ENCODE measurements at regions not wholly inside any gene's neighbourhood (a gene's known extent, or its start where the extent isn't known, plus 50 kb on each side); places are given as distances from the start of the nearest gene placed in this dataset.
"Not testable (repeated sequence)": the region's sequence is repeated elsewhere in the genome, so short reads cannot be mapped to it uniquely, and the experiment has no call there.

DNA sequence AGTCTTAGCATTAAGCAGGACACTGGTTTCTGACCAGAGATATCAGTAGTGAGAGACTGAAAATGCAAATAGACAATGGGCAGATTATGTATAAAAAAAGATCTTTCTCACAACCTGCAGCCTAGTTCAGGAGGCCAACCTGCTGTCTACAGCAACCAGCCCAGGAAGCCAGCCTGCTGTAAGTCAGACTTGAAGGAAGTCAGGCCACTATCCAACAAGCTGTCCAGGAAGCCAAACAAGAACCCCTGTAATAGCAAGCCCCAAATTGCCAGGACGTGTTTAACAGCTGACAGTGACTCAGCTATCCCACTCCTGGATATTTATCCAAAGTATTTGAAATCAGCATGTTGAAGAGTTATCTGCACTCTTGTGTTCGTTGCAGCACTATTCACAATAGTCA is 121.8 kb upstream of the SPIN1 start:
- no peak overlapping the region for H3K27ac Mint-ChIP-seq
- H3K9me3 Mint-ChIP-seq, result peaks cover 10% of the 10 kb centered on the region
- no peak for DNase-seq (ENCODE audit: low spot score)
- peaks cover 13% of the 10 kb centered on the region for H3K4me1 Mint-ChIP-seq (ENCODE audit: low read depth)
- peaks cover 6% of the 10 kb centered on the region for H3K27me3 Mint-ChIP-seq (ENCODE audit: low read depth)
- H3K36me3 Mint-ChIP-seq (ENCODE audit: low read depth), result peaks cover 1% of the 10 kb centered on the region
- H3K4me3 Mint-ChIP-seq, result no peak overlapping the region

DNA sequence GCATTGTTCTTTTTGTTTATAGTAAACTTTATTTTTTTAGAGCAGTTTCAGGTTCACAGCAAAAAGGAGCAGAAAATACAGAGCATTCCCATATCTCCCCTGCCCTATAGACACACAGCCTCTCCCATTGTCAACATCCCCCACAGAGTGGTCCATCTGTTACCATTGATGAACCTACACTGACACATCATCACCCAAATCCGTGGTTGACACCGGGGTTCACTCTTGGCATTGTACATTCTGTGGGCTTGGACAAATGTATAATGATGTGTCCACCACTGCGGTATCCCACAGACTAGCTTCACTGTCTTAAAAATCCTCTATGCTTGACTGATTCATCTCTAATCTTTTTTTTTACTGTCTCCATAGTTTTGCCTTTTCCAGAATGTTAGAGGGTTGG is 120.7 kb upstream of the SPATA31C2 start:
- Mint-ChIP-seq H3K4me3 (no peak overlapping the region), H3K27ac (no peak overlapping the region), H3K27me3 (ENCODE audit: low read depth) (peaks cover 21% of the 10 kb centered on the region), H3K4me1 (ENCODE audit: low read depth) (peaks cover 9% of the 10 kb centered on the region), H3K36me3 (ENCODE audit: low read depth) (no peaks in the 10 kb centered on the region), H3K9me3 (peaks cover 7% of the 10 kb centered on the region)
- DNase-seq (ENCODE audit: low spot score), result no peak

DNA sequence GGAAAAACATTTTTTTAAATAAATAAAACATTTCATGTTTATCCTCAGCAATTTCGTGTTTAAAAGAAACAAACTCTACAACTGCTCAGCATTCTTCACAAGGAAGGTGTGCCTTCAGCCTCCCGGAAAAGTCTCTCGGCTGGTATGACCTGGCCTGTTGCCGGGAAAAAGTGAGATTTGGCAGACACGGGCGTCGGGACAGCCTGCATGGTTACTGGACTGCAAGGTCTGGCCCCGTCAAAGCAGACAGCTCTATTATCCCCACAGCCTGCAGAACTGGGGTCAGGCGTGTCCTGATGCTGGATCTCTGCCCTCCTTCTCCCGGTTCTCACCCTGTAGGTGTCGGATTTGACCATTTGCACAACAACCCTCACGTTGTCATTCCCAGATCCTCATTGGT is 120.3 kb upstream of the SPATA31C2 start:
- DNase-seq (ENCODE audit: low spot score), result no peak
- H3K9me3 Mint-ChIP-seq, result peaks cover 10% of the 10 kb centered on the region
- no peak overlapping the region for H3K27ac Mint-ChIP-seq
- peaks cover 9% of the 10 kb centered on the region for H3K4me1 Mint-ChIP-seq (ENCODE audit: low read depth)
- H3K27me3 Mint-ChIP-seq (ENCODE audit: low read depth), result peaks cover 21% of the 10 kb centered on the region
- no peaks in the 10 kb centered on the region for H3K36me3 Mint-ChIP-seq (ENCODE audit: low read depth)
- no peak overlapping the region for H3K4me3 Mint-ChIP-seq

DNA sequence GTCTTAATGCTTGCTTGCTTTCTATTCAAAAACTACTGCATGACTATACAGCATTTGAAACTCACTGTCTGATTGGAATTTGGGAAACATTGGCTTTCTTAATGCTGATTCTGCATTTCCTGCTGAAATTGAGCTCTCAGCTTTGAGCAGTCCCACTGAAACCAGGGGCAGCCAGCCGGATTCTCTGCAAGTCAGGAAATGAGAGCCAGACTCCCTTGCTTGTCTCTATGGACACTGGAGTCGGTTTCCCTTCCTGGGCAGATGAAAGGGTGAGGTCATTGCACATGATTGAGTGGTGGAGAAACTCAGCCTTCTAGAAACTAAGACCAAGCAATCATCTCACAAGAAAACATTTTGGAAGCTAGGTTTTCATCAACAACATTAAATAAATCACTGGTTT is 119.7 kb upstream of the SPATA31C2 start:
- no peaks in the 10 kb centered on the region for H3K36me3 Mint-ChIP-seq (ENCODE audit: low read depth)
- peaks cover 9% of the 10 kb centered on the region for H3K4me1 Mint-ChIP-seq (ENCODE audit: low read depth)
- H3K9me3 Mint-ChIP-seq, result peaks cover 15% of the 10 kb centered on the region
- DNase-seq (ENCODE audit: low spot score), result no peak
- no peak overlapping the region for H3K4me3 Mint-ChIP-seq
- H3K27me3 Mint-ChIP-seq (ENCODE audit: low read depth), result peaks cover 21% of the 10 kb centered on the region
- H3K27ac Mint-ChIP-seq, result no peak overlapping the region

DNA sequence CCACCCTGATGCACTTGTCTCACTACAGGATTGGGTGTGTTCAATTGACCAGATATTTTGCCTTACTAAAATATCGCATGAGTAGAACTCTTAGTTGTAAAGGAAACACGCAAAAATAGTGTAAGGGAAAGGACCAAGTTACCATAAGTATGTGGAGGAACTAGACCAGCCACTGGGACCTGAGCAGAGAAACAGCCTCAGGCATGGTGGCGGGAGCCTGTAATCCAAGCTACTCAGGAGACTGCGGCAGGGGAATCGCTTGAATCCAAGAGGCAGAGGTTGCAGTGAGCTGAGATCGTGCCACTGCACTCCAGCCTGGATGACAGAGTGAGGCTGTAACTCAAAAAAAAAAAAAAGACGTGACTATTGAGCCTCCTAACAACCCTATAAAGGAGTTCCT is 117.9 kb upstream of the SPATA31C2 start:
- Mint-ChIP-seq H3K9me3 (peaks cover 29% of the 10 kb centered on the region), H3K4me1 (ENCODE audit: low read depth) (peaks cover 3% of the 10 kb centered on the region), H3K4me3 (no peak overlapping the region), H3K27me3 (ENCODE audit: low read depth) (peaks cover 21% of the 10 kb centered on the region), H3K27ac (no peak overlapping the region), H3K36me3 (ENCODE audit: low read depth) (peaks cover 5% of the 10 kb centered on the region)
- DNase-seq (ENCODE audit: low spot score), result no peak

DNA sequence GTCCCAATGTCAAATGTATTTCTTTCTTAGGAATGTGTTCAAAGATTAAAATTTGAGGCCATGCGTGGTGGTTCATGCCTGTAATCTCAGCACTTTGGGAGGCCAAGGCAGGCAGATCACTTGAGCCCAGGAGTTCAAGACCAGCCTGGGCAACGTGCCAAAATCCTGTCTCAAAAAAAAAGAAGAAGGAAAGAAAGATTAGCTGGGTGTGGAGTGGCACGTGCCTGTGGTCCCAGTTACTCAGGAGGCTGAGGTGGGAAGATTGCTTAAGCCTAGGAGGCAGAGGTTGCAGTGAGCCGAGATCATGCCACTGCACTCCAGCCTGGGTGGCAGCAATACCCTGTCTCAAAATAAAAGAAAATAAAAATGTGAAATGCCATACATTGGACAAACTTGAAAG is 117.5 kb upstream of the SPATA31C2 start:
- H3K27ac Mint-ChIP-seq; H3K4me3 Mint-ChIP-seq; DNase-seq (ENCODE audit: low spot score); H3K4me1 Mint-ChIP-seq (ENCODE audit: low read depth); H3K36me3 Mint-ChIP-seq (ENCODE audit: low read depth): not testable (repeated sequence)
- Mint-ChIP-seq H3K9me3 (peaks cover 33% of the 10 kb centered on the region), H3K27me3 (ENCODE audit: low read depth) (peaks cover 23% of the 10 kb centered on the region)

DNA sequence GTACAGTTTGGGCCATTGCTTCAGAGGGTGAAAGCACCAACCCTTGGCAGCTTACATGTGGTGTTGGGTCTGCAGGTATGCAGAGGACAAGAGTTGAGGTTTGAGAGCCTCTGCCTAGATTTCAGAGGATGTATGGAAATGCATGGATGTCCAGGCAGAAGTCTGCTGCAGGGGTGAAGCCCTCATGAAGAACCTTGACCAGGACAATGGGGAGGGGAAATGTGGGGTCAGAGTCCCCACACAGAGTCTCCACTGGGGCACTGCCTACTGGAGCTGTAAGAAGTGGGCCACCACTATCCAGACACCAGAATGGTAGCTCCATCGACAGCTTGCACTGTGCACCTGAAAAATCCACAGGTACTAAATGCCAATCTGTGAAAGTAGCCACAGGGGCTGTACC is 113.6 kb upstream of the SPATA31C2 start:
- H3K4me1 Mint-ChIP-seq (ENCODE audit: low read depth), result no peaks in the 10 kb centered on the region
- no peak overlapping the region for H3K27ac Mint-ChIP-seq
- H3K27me3 Mint-ChIP-seq (ENCODE audit: low read depth), result peaks cover 39% of the 10 kb centered on the region
- no peak overlapping the region for H3K4me3 Mint-ChIP-seq
- no peak for DNase-seq (ENCODE audit: low spot score)
- peaks cover 42% of the 10 kb centered on the region for H3K9me3 Mint-ChIP-seq
- H3K36me3 Mint-ChIP-seq (ENCODE audit: low read depth), result peaks cover 8% of the 10 kb centered on the region

DNA sequence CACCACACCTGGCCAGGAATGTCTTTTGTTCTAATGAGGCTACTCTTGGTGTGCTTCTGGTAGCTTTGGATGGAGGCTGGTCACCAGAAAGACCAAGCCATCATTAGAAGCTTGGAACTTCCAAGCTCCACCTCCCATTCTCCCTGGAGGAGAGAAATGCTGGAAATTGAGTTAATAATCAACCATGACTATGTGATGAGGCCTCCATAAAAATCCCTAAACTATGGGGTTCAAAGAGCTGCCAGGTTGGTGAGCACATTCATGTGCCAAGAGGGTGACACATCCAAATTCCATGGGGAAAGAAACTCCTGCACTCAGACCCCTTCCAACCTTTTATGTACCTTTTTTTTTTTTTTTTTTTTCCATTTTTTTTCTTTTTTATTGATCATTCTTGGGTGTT is 105.5 kb upstream of the SPATA31C2 start:
- Mint-ChIP-seq H3K9me3 (no peaks in the 10 kb centered on the region), H3K27me3 (ENCODE audit: low read depth) (peaks cover 44% of the 10 kb centered on the region)

DNA sequence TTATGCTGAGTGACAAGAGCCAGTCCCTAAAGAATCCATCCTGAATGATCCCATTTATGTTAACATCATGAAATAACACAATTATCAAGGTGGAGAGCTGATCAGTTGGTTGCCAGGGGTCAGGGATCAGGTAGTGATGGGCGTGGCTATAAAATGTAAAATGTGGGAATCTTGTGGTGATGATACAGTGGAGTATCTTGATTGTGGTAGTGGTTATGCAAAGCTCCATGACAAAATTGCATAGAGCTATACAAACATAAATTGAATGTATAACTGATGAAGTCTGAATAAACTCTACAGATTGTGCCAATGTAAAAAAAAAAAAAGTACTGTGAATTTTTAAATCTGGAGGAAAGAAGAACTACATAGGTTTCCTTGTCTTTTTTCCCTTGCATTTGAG is 104.6 kb upstream of the SPATA31C2 start:
- H3K9me3 Mint-ChIP-seq, result no peaks in the 10 kb centered on the region

More for the DNA sequence above, 105.5 kb upstream of the SPATA31C2 start:
- Mint-ChIP-seq H3K36me3 (ENCODE audit: low read depth) (no peaks in the 10 kb centered on the region), H3K4me3 (no peak overlapping the region), H3K4me1 (ENCODE audit: low read depth) (no peaks in the 10 kb centered on the region), H3K27ac (no peak overlapping the region)
- DNase-seq (ENCODE audit: low spot score), result no peak

DNA sequence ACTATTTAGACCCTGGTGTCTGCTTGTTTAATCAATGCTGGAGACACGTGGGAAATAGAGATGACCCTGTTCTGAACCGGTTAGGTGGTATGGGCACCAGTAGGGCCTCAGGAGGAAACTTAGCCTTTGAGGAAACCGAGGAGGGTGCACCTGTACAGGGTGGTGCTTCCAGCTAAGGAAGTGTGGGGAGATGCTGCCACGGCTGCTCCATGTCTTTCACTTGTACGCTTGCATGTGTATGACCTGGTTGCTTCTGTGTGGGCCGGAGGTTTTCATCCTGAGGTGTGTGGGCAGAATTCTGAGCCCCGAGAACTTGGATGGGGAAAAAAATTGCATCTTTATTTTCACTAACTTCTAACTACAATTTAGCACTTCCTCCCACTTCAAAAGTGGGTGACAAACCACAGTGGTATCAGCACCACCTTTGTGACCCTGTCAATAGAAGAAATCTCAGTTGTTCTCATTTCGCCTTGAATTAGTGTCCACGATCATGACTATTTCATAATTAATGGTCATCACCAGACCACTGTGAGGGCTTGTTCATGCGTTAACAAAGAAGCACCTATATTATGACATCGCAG is 99.8 kb upstream of the SPATA31C2 start:
- Mint-ChIP-seq H3K9me3 (no peaks in the 10 kb centered on the region), H3K4me1 (ENCODE audit: low read depth) (peaks cover 7% of the 10 kb centered on the region), H3K4me3 (no peak overlapping the region), H3K36me3 (ENCODE audit: low read depth) (no peaks in the 10 kb centered on the region), H3K27ac (no peak overlapping the region), H3K27me3 (ENCODE audit: low read depth) (peaks cover 33% of the 10 kb centered on the region)
- no peak for DNase-seq (ENCODE audit: low spot score)

More for the DNA sequence above, 104.6 kb upstream of the SPATA31C2 start:
- DNase-seq (ENCODE audit: low spot score), result no peak
- H3K4me1 Mint-ChIP-seq (ENCODE audit: low read depth), result peaks cover 5% of the 10 kb centered on the region
- peaks cover 38% of the 10 kb centered on the region for H3K27me3 Mint-ChIP-seq (ENCODE audit: low read depth)
- H3K27ac Mint-ChIP-seq, result no peak overlapping the region
- H3K36me3 Mint-ChIP-seq (ENCODE audit: low read depth), result no peaks in the 10 kb centered on the region
- H3K4me3 Mint-ChIP-seq, result no peak overlapping the region

DNA sequence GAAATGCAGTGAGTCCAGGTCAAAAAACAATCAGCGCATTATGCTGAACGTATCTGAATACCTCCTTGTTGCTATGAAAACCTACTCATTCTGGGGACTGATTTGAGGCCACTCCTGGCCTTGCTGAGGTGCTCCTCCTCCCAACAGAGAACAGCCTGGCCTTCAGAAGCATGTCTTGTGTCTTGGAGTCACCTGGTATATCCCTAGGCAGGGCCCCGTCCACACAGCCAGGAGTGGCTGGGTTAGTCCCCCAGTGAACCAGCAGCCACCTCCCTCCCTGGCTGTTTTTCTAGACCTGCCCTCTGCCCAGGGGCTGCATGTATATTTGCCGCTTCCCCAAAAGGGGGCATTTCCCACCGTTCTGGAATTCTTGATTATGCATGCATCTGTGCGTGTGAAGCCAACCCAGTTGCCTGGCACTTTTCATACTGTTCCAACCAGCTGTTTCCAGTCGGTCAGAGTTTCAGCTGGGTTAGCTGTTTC is 99.2 kb upstream of the SPATA31C2 start:
- H3K27ac Mint-ChIP-seq, result no peak overlapping the region
- H3K36me3 Mint-ChIP-seq (ENCODE audit: low read depth), result no peaks in the 10 kb centered on the region
- peaks cover under 1% of the 10 kb centered on the region for H3K9me3 Mint-ChIP-seq
- H3K4me1 Mint-ChIP-seq (ENCODE audit: low read depth), result peaks cover 7% of the 10 kb centered on the region
- no peak overlapping the region for H3K4me3 Mint-ChIP-seq
- no peak for DNase-seq (ENCODE audit: low spot score)
- H3K27me3 Mint-ChIP-seq (ENCODE audit: low read depth), result peaks cover 29% of the 10 kb centered on the region

DNA sequence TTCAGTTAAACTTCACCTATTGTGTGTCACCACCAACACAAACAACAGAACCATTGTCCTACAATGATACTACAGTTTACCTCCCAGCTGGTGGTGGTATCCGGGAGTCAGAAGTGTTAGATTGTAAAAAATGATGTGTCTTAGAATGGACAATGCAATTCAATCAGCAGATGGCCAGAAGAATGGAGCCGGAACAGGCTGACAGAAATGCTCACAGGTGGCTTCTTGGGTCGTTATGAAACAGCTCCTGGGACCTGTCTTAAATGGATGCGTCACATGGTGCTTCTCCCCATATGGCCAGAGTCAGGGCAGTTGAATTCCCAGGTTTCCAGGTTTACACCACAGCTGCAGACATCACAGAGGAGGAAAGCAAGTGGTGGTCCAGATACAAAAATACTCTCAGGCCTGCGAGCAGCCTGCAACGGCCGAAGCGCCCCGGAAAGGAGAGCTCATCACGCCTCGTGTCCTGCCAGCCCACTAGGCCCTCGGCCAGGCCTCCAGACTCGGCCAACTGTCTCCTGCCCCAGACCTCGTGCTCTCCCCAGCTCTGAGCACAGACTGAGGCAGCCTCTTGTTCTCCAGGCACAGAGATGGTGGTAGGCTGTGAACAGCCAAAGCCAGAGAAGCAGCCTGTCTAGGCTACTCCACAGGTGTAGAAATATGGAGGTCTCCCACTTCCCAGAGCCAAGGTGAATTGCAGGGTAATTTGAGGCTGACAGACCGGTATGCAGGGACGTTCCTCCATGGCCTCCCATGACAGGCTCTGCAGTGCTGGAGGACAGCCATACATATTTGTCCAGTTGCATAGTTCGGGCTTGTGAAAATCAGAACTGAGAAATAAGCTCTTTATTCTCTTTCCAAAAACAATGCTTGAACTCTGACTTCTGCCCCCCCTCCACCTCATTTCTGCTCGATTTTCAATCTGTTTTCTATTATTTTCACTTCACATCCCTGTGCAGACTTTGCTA is 98.5 kb upstream of the SPATA31C2 start:
- peaks cover 7% of the 10 kb centered on the region for H3K4me1 Mint-ChIP-seq (ENCODE audit: low read depth)
- H3K9me3 Mint-ChIP-seq, result peaks cover 5% of the 10 kb centered on the region
- peaks cover 31% of the 10 kb centered on the region for H3K27me3 Mint-ChIP-seq (ENCODE audit: low read depth)
- no peak overlapping the region for H3K4me3 Mint-ChIP-seq
- no peak for DNase-seq (ENCODE audit: low spot score)
- no peak overlapping the region for H3K27ac Mint-ChIP-seq
- H3K36me3 Mint-ChIP-seq (ENCODE audit: low read depth), result no peaks in the 10 kb centered on the region

DNA sequence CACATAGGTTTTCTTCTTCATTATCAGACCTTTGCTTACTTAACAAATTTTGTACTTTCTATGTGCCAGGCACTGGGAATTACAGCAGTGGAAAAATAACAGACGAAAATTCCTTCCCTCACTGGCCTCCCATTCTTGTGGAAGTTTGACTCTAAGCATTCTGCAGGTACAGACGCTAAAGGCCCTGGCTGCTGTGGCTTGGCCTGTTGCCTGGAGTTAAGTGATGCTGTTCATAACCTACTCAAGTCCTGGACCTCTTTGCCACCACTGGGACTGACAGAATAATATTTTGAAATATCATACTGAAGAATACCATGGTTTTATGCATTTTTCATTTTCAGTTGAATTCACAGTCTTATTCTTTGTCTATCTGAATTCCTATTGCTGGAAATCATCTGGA is 97.3 kb upstream of the SPATA31C2 start:
- peaks cover 27% of the 10 kb centered on the region for H3K27me3 Mint-ChIP-seq (ENCODE audit: low read depth)

DNA sequence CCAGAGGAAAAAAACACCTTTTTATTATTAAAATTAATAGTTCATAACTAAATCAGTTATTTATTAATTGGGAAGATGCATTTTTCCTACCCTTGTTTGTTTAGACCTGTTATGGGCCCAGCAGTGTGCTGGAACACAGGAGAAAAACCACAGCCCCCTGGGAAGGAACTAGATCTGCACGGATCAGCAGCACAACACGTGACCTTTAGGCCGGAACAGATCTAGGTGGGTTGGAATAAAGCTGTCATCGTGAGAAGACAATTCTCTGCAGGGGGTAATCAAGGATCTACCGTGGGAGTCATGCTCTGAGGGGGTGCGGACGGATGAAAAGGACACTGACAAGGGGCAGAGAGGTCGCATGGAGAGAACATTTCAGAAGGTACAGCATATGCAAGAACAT is 95.8 kb upstream of the SPATA31C2 start:
- Mint-ChIP-seq H3K36me3 (ENCODE audit: low read depth) (no peaks in the 10 kb centered on the region), H3K4me1 (ENCODE audit: low read depth) (peaks cover 7% of the 10 kb centered on the region), H3K27ac (no peak overlapping the region), H3K27me3 (ENCODE audit: low read depth) (peaks cover 28% of the 10 kb centered on the region), H3K9me3 (peaks cover 9% of the 10 kb centered on the region), H3K4me3 (no peak overlapping the region)
- DNase-seq (ENCODE audit: low spot score), result no peak

More for the DNA sequence above, 97.3 kb upstream of the SPATA31C2 start:
- Mint-ChIP-seq H3K4me3 (no peak overlapping the region), H3K4me1 (ENCODE audit: low read depth) (peaks cover 7% of the 10 kb centered on the region), H3K9me3 (peaks cover 6% of the 10 kb centered on the region), H3K36me3 (ENCODE audit: low read depth) (no peaks in the 10 kb centered on the region), H3K27ac (no peak overlapping the region)
- no peak for DNase-seq (ENCODE audit: low spot score)
